ENCODE measurements at regions not wholly inside any gene's neighbourhood (a gene's known extent, or its start where the extent isn't known, plus 50 kb on each side); places are given as distances from the start of the nearest gene placed in this dataset.

DNA sequence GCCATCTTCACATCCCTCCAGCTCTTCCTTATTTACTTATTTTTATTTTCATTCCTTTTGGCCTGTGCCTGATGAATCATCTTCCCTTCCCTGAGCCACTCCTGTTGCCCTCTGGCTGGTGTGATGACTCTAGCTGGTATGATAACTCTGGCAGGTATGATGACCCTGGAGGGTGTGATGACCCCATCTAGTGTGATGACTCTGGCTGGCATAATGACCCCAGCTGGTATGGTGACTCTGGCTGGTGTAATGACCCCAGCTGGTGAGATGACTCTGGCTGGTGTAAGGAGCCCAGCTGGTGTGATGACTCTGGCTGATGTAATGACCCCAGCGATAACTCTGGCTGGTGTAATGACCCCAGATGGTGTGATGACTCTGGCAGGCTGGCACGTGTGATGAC is 426.8 kb downstream of the QKI start:
- peaks cover 4% of the 10 kb centered on the region; the same call in 1 of the 2 replicates for H3K9me3 ChIP-seq (replicated peaks; ENCODE audit: control insufficient read depth, insufficient read depth, low read depth, low read length)
- H3K4me1 ChIP-seq (replicated peaks in 1 of 2; ENCODE audit: control insufficient read depth in 2 of 2, insufficient read depth in 2 of 2, low read length in 2 of 2): peaks cover 0 to 4% of the 10 kb centered on the region in 2 experiments; a peak in 1 of 5 replicates
- no peaks in the 10 kb centered on the region for H4K20me1 ChIP-seq (replicated peaks; ENCODE audit: control insufficient read depth, insufficient read depth, low read length)
- intact Hi-C loops (cut with micrococcal nuclease): no loop called here
- ATAC-seq (no peak), DNase-seq (ENCODE audit: extremely low read depth in 1 of 4, low spot score in 3 of 4) (no peak), FAIRE-seq (no peak)
- H3K4me3 ChIP-seq: no peak overlapping the region
- 0% methylated on average over 2 of the region's 2 CpGs for WGBS (ENCODE audit: insufficient coverage, low coverage, missing lambda C conversion rate)
- H3K79me2 ChIP-seq (ENCODE audit: control insufficient read depth, insufficient read depth, low read length): no peaks in the 10 kb centered on the region
- H3K4me2 ChIP-seq (ENCODE audit: insufficient read depth, low read length): no peak overlapping the region
- in situ Hi-C loops (cut with MboI): no loop called here
- H2AFZ ChIP-seq (ENCODE audit: low read depth, low read length): no peak overlapping the region
- H3K27ac ChIP-seq (ENCODE audit: extremely low read depth, low read depth, low read length): no peak overlapping the region
- ChIA-PET POLR2A (no interaction called here), CTCF (ENCODE audit: low intra/inter-chr PET ratio) (no interaction called here)
- BruUV-seq (replicated peaks): no TSS peak
- H3K9ac ChIP-seq (ENCODE audit: insufficient read depth in 1 of 2, low read depth in 2 of 2, low read length in 2 of 2): no peak overlapping the region
- H3K36me3 ChIP-seq (ENCODE audit: control insufficient read depth, insufficient read depth, low read length): no peaks in the 10 kb centered on the region
- H3K27me3 ChIP-seq (ENCODE audit: control insufficient read depth in 2 of 2, insufficient read depth in 2 of 2, low read length in 2 of 2): peaks cover 8 to 16% of the 10 kb centered on the region in 2 experiments
- H3K9me1 ChIP-seq (ENCODE audit: control insufficient read depth, insufficient read depth, low read length): no peaks in the 10 kb centered on the region
- TF ChIP-seq ZNF280B (CRISPR knock-in tag; IDR thresholded peaks at IDR 0.05) (no peak), NUFIP1 (IDR thresholded peaks at IDR 0.05; ENCODE audit: partially characterized antibody) (no peak), ZBTB34 (CRISPR knock-in tag; IDR thresholded peaks at IDR 0.05) (no peak), HNRNPUL1 (IDR thresholded peaks at IDR 0.05; ENCODE audit: low read length) (no peak), BCOR (IDR thresholded peaks at IDR 0.05) (no peak), BDP1 (IDR thresholded peaks at IDR 0.05; ENCODE audit: insufficient read depth, insufficient read length) (no peak), PREB (CRISPR knock-in tag; IDR thresholded peaks at IDR 0.05) (no peak), MAFF (IDR thresholded peaks at IDR 0.05; ENCODE audit: low read length) (no peak), CREB3 (tag; conservative IDR thresholded peaks at IDR 0.05; ENCODE audit: low read depth) (no peak), SRSF1 (IDR thresholded peaks at IDR 0.05; ENCODE audit: low read depth, low read length) (no peak), MTA2 (IDR thresholded peaks at IDR 0.05; ENCODE audit: low read depth) (no peak), RAD21 (CRISPR knock-in tag; conservative IDR thresholded peaks at IDR 0.05 in 1 of 2, IDR thresholded peaks at IDR 0.05 in 1 of 2) (no peak)
- TF ChIP-seq, protein P1, sequence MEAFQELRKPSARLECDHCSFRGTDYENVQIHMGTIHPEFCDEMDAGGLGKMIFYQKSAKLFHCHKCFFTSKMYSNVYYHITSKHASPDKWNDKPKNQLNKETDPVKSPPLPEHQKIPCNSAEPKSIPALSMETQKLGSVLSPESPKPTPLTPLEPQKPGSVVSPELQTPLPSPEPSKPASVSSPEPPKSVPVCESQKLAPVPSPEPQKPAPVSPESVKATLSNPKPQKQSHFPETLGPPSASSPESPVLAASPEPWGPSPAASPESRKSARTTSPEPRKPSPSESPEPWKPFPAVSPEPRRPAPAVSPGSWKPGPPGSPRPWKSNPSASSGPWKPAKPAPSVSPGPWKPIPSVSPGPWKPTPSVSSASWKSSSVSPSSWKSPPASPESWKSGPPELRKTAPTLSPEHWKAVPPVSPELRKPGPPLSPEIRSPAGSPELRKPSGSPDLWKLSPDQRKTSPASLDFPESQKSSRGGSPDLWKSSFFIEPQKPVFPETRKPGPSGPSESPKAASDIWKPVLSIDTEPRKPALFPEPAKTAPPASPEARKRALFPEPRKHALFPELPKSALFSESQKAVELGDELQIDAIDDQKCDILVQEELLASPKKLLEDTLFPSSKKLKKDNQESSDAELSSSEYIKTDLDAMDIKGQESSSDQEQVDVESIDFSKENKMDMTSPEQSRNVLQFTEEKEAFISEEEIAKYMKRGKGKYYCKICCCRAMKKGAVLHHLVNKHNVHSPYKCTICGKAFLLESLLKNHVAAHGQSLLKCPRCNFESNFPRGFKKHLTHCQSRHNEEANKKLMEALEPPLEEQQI (IDR thresholded peaks at IDR 0.05): no peak
- TF ChIP-seq, protein P2, sequence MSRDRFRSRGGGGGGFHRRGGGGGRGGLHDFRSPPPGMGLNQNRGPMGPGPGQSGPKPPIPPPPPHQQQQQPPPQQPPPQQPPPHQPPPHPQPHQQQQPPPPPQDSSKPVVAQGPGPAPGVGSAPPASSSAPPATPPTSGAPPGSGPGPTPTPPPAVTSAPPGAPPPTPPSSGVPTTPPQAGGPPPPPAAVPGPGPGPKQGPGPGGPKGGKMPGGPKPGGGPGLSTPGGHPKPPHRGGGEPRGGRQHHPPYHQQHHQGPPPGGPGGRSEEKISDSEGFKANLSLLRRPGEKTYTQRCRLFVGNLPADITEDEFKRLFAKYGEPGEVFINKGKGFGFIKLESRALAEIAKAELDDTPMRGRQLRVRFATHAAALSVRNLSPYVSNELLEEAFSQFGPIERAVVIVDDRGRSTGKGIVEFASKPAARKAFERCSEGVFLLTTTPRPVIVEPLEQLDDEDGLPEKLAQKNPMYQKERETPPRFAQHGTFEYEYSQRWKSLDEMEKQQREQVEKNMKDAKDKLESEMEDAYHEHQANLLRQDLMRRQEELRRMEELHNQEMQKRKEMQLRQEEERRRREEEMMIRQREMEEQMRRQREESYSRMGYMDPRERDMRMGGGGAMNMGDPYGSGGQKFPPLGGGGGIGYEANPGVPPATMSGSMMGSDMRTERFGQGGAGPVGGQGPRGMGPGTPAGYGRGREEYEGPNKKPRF (IDR thresholded peaks at IDR 0.05; ENCODE audit: low read depth, low read length): no peak

Data from K562 (cell line).